HG03159 (cell line): ENCODE measurements at regions not wholly inside any gene's neighbourhood (a gene's known extent, or its start where the extent isn't known, plus 50 kb on each side); places are given as distances from the start of the nearest gene placed in this dataset.
"Not testable (repeated sequence)": the region's sequence is repeated elsewhere in the genome, so short reads cannot be mapped to it uniquely, and the experiment has no call there.

ENCODE experiments used
- ATAC-seq: cut with Tn5 transposase; IDR thresholded peaks from one replicate; pipeline ENCODE4 v1.9.1; 2021; ENCODE audit warnings: mild to moderate bottlenecking, moderate library complexity; ENCODE audit not compliant: unreplicated experiment

DNA sequence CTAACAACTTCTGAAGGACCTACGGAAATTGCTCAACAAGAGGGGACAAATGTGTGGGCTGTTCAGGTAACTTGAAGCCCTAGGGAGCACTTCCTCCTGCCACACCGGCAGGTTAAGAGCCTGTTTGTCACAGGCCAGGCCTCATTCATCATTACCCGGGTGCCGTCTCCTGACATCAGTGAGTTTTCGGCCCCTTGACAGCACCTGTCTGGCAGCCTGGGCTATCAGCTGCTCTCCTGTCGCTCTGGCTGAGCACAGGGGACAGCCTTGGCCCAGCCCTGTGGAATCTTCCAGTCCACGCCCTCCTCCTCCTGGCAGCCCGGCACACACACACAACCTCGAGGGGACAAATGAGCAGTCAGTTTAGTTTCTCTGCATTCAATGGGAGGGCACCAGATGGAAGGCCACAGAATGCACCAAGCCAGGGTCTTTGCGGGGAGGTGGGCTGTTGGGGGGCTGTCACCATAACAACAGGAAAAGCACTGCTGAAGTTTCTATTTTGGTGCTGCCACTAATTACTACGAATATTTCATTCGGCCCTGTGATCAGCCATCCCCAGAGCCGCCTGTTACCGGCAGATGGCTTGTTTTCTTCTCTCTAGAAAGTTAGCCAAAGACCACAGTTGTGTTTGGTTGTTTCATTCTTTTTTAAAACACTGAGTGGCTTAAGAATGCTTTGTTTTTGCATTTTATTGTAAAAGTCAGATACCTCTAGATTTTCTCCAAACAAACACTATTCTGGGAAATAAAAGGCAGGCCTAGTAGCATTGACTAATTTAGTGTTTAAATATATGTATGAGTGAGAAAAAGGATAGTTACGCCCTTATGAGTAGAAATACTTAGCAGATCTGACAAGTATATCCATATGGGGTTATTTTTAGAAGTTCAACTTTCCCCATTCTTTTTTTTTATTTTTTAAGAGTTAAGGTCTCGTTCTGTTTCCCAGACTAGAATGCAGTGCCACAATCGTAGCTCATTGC, 189.9 kb upstream of the NDUFV2 start:
- ATAC-seq = peak; percentile 67

DNA sequence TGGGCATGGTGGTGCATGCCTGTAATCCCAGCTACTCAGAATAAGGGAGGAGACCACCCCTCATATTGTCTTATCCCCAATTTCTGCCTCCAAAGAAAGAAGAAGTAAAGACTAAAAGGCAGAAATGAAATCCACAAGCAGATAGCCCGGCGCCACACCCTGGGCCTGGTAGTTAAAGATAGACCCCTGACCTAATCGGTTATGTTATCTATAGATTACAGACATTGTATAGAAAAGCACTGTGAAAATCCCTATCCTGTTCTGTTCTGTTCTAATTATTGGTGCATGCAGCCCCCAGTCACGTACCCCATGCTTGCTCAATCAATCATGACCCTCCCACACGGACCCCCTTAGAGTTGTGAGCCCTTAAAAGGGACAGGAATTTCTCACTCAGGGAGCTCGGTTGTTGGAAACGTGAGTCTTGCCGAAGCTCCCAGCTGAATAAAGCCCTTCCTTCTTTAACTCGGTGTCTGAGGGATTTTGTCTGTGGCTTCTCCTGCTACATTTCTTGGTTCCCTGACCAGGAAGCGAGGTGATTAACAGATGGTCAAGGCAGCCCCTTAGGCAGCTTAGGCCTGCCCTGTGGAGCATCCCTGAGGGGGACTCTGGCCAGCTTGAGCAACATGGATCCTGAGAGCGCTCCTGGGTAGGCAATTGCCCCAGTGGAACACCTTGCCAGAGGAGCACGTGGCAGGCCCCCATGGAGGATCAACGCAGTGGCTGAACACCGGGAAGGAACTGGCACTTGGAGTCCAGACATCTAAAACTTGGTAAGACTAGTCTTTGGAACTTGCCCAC, 188.7 kb upstream of the NDUFV2 start:
- not testable (repeated sequence) for ATAC-seq

DNA sequence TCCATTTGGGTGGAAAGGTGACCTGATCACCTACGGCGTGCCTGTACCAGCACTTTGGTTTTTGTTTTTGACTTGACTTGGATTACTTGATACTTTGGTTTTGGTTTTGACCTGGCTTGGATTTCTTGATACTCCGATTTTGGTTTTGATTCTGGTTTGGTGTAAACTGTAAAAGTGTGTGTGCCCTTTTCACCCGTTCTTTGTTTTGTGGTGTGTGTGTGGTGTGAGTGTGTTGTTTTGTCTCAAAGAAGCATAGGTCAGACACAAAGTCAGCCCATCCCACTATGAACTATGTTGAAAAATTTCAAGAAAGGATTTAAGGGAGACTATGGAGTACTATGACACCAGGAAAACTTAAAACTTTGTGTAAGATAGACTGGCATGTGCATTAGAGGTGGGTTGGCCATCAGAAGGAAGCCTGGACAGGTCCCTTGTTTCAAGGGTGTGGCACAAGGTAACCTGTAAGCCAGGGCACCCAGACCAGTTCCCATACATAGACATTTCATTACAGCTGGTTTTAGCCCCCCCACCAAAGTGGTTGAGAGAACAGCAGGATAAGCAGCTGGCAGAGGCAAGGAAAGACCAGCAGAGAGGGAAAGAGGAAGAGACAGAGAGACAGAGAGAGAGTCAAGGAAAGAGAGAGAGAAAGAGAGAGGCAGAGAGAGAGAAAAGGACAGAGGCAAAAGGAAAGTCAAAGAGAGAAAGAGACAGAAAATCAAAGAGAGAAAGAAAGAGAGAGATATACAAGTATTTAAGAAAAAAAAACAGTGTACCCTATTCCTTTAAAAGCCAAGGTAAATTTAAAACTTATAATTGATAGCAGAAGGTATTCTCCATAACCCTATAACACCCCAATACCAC, 187.9 kb upstream of the NDUFV2 start:
- not testable (repeated sequence) for ATAC-seq

DNA sequence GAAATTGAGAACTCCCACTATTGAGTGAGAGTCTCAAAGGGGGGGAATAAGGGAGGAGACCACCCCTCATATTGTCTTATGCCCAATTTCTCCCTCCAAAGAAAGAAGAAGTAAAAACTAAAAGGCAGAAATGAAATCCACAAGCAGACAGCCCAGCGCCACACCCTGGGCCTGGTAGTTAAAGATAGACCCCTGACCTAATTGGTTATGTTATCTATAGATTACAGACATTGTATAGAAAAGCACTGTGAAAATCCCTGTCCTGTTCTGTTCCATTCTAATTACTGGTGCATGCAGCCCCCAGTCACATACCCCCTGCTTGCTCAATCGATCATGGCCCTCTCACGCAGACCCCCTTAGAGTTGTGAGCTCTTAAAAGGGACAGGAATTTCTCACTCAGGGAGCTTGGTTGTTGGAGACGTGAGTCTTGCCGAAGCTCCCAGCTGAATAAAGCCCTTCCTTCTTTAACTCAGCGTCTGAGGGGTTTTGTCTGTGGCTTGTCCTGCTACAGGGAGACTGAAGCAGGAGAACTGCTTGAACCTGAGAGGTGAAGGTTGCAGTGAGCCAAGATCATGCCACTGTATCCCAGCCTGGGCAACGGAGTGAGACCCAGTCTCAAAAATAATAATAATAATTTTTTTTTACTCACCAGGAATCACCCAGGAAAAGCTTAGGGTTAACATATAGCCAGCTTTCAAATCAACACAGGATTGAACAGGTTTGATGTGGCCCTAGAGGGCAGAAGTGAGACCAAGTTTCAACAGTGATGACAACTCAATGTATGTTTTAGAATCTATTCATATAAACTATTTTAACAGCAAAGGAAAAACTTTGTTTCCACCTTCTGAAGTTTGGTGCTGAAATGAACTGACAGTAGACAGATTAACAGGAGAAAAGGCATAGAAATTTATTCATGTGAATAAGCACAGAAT, 181.4 kb upstream of the NDUFV2 start:
- not testable (repeated sequence) for ATAC-seq

DNA sequence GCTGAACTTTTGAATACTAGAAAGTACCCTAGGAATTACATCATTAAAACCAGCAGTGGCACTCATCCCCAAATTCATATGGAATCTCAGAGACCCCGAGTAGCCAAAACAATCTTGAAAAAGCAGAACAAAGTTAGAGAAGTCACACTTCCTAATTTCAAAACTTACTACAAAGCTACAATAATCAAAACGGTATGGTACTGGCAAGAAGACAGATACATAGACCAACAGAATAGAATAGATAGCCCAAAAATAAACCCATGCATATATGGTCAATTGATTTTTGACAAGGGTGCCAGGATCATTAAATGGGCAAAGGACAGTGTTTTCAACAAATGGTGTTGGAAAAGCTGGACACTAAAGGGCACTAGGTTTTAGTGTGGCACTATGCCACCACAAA, 176.0 kb upstream of the NDUFV2 start:
- no peak for ATAC-seq

DNA sequence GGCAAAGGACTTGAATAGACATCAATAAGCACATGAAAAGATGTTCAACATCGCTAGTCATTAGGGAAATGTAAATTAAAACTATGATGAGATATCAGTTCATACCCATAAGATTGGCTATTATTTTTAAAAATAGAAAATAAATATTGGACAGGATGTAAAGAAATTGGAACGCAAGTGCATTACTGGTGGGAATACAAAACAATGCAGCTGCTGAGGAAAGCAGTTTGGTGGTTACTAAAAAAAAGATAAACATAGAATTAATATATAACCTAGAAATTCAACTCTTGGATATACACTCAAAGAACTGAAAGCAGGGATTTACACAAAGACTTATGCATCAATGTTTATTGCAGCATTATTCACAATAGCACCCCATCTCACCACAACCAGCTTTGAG, 174.5 kb upstream of the NDUFV2 start:
- no peak for ATAC-seq

DNA sequence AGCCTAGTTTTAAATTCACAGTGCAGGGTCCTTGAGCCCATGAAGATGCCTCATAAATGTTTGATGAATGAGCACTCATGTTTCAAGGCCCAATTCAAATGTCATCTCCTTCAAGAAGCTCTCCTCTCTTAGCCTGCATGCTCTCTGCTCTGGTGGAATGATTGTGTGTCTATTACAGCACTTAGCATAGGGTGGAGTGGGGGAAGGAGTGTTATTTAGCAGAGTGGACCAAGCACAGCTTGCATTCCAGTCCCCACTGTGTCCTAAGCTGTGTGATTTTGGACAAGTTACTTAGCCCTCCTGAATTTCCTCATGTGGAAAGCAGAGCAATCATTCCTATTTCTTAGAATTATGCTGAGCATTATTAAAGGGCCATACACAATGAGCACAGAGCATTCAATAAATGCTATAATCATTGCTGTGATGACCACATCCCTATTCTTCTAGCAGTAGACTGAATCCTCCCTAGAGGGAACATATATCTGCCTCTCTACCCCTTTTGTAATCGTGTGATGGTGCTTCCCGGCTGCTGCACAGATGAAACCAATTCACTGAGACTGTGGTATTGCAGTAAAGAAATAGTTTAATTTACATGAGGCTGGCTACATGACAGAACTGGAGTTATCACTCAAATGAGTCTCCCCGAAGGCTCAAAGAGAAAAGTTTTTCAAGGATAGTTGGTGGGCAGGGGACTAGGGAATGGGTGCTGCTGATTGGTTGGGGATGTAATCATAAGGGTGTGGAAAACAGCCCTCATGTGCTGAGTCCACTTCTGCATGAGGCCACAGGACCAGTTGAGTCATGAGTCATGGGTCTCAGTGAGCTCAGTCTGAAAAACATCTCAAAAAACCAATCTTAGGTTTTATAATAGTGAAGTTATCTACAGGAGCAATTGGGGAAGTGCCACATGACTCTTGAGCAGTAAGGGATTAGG, 173.4 kb upstream of the NDUFV2 start:
- ATAC-seq = no peak

DNA sequence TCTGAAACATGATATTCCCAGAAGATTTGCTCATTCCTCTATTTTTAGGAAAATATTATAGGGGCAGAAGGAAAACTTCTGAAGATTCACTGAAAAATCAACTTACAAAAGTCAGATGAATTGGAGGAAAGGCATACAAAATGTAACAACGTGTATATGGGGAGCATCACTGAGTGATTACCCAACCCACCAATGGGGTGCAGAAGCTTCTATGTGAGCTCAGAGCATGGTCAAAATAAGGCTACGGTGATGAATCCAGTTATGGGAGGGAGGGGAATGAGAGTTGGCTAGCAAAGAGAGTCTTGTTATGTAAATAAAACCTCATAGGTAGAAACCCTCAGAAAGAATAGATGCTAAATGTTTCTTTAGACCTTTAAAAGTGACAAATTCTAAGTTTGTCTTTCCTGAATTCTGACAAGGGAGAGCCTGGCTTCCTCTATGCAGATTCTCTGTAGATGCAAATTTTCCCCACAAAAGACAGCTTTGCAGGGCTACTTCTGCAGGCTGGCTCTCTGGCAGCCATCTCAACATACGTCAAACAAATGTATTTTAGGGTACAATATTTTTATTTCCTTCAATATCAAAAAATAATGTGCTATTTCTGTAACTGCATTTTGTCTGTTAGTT, 171.4 kb upstream of the NDUFV2 start:
- ATAC-seq = no peak

DNA sequence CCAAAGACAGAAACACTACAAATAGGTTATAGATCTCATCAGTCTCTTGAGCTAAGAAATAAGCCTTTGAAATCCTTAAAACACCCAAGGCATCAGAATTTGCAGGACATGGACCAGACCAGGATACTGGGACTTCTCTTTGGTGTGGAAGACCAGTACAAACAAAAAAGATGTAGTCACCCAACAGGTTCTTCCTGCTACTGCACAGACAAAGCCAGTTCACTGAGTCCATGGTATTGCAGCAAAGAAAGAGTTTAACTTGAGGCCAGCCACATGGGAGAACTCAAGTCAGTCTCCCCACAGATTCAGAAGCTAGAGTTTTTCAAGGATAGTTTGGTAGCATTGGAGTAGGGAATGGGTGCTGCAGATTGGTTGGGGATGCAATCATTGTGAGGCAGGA, 169.6 kb upstream of the NDUFV2 start:
- no peak for ATAC-seq

DNA sequence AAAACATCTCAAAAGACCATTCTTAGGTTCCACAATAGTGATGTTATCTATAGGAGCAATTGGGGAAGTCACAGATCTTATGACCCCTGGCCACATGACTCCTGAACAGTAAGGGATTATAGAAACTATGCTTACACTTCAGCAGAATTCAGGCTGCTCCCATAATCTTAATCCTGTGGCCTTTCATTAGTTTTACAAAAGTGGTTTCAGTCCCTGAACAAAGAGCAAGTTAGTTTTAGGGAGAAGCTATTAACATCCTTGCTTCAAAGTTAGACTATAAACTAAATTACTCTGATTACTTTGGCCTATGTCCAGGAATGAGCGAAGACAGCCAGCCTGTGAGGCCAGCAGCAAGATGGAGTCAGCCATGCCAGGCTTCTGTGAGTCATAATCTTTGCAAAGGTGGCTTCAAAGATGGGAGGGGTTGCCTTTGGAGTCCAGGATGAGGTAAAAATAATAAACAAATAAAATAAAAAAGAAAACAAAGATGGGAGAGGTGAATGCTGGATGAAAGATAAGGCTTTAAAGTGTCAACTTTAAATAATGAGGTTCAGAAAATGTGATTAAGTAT, 168.7 kb upstream of the NDUFV2 start:
- no peak for ATAC-seq

DNA sequence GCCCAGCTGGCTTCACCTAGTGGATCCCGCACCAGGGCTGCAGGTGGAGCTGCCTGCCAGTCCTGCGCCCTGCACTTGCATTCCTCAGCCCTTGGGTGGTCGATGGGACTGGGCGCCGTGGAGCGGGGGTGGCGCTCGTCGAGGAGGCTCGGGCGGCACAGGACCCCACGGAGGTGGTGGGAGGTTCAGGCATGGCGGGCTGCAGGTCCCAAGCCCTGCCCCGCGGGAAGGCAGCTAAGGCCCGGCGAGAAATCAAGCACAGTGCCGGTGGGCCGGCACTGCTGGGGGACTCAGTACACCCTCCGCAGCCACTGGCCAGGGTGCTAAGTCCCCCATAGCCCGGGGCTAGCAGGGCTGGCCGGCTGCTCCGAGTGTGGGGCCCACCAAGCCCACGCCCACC, 167.2 kb upstream of the NDUFV2 start:
- not testable (repeated sequence) for ATAC-seq

DNA sequence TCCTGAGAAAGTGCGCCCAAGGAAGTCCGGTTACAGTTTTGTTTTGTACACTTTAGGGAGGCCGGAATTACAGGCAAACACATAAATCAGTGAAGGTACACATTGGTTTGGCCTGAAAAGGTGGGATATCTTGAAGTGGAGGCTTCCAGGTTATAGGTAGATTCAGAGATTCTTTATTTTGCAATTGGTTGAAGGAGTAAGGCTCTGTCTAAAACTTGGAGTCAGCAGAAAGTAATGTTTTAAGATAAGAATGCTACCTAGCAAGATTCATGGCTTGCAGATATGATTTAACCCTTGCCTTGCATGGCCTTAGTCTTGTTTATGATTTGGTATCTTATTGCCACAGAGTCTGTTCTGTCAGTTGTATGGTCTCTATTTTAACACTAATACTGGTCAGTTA, 165.9 kb upstream of the NDUFV2 start:
- no peak for ATAC-seq

DNA sequence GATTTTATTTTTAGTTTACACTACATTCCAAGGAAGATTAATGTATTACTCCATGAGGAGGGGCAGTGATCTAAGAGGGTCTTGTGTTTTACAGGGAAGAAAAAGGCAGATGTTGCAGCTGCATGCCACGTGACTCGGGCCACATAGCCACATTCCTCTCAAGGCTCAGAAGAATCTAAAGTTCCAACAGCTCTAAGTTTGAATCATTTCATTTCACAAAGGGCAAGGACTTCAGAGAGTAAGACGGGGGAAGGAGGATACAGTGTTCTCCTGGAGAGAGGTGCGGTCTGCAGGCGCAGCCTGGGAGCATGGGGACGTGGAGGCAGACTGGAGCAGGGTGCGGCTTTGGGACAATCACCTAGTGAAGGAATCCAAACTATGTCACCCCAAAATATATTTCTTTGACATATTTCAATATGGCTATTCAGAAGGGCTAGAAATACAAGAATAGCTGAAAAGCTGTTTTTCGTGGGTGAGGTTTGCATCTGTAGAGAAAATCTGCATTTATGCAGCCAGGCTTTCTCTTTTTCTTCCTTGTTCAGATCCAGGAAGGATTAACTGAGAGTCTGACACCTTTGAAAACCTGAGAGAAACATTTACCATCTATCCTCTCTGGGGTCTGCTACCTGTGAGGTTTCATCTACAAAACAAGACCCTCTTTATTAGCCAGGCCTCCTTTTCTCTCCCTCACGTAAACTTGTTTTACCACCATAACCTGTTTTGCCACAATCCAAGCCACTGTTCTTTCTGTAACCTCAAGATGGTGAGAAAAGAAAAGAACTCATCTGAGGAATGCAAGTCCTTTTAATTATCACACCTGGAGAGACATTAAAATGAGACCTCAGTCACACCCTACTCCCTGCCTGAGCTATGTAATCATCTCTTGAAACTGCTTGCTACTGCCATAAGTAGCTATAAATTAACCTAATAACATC, 165.1 kb upstream of the NDUFV2 start:
- no peak for ATAC-seq

DNA sequence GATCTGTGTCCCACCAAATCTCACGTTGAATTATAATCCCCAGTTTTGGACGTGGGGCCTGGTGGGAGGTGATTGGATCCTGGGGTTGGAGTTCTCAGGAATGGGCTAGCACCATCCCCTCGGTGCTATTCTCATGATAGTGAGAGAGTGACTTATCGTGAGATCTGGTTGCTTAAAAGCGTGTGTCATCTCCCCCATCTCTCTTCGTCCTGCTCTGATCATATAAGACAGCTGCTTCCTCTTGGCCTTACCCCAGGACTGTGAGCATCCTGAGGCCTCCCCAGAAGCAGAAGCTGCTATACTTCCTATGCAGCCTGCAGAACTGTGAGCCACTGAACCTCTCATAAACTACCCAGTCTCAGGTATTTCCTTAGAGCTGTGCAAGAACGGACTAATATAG, 163.7 kb upstream of the NDUFV2 start:
- no peak for ATAC-seq

DNA sequence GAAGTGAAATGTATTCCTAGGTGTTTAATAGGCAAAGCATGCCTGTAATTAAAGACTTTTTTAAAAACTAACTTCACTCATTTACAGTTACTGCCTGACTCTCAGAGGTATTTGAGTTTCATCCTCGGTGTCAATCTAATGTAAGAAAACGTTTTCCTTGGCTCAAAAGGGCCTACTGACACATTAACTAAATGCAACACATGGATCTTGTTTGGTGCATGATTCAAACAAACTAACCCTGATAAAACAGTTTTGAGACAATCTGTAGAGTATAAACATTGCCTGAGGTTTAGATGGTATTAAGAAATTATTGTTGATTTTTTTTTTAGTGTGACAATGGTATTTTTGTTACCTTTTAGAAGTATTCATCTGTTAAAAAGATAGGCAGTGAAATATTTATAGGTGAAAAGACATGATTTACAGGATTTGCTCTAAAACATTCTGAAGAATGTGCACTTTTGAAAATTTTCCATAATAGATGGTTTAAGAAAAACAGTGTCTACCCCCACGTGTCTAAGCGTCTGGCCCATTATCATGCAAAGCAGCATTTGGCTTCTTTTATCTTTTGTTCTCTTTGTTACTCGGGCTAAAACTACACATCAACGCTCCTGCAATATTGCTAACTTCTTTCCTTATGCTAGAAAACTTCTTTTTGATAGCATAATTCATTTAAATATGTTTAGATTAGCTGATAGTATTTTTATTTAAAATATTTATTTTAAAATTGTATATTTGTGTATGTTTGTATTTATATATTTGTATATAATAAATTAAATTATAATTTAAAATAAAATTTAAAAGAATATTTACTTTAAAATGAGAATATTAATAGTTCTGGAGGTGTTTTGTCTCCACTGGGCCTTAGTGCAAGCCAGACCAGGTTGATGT, 160.2 kb upstream of the NDUFV2 start:
- ATAC-seq = no peak
